Thyroid gland (tissue), 4 donors: ENCODE measurements at regions not wholly inside any gene's neighbourhood (a gene's known extent, or its start where the extent isn't known, plus 50 kb on each side); places are given as distances from the start of the nearest gene placed in this dataset.
"Not testable (repeated sequence)": the region's sequence is repeated elsewhere in the genome, so short reads cannot be mapped to it uniquely, and the experiment has no call there.

ENCODE experiments used
- DNase-seq, 2 donors: peaks; one replicate each; pipeline ENCODE4 v3.0.0-alpha.2; 2019
- H3K27ac ChIP-seq, 3 donors: fragments of 200-600 bp; sonication (generic); 1 replicate in 2 of 3; 2 replicates in 1 of 3; pipeline ENCODE4 v1.5.1; 2016 to 2019; ENCODE audit warnings: mild to moderate bottlenecking in 1 of 3, moderate library complexity in 1 of 3
- H3K27me3 ChIP-seq: fragments of 200-600 bp; sonication (generic); one replicate; pipeline ENCODE4 v1.5.1; 2019
- H3K36me3 ChIP-seq, 2 donors: fragments of 200-600 bp; sonication (generic); one replicate each; pipeline ENCODE4 v1.5.1; 2016 to 2019
- H3K4me1 ChIP-seq, 2 donors: fragments of 200-600 bp; sonication (generic); one replicate each; pipeline ENCODE4 v1.5.1; 2017 to 2019
- H3K4me3 ChIP-seq, 3 donors: fragments of 200-600 bp; sonication (generic); replicated peaks in 1 of 3; 1 replicate in 2 of 3; 2 replicates in 1 of 3; pipeline ENCODE4 v1.5.1; 2016; ENCODE audit warnings: mild to moderate bottlenecking in 1 of 3
- H3K9me3 ChIP-seq: fragments of 200-600 bp; sonication (generic); one replicate; pipeline ENCODE4 v1.5.1; 2017
- CTCF ChIP-seq, 6 experiments: fragments of 200-600 bp in 3 of 6; fragments of 450-650 bp in 3 of 6; sonication (generic) in 3 of 6; IDR thresholded peaks; one replicate each; pipeline ENCODE4 v1.5.1; 2016 to 2019; ENCODE audit warnings: antibody characterized with exemption in 6 of 6, mild to moderate bottlenecking in 2 of 6, inconsistent platforms in 1 of 6, moderate library complexity in 1 of 6
- POLR2A ChIP-seq, 2 donors: fragments of 450-650 bp; IDR thresholded peaks; one replicate each; pipeline ENCODE4 v1.6.1; 2017; ENCODE audit warnings: antibody characterized with exemption in 2 of 2, mild to moderate bottlenecking in 2 of 2, moderate library complexity in 1 of 2
- WGBS, 2 donors: methylation state at CpG; one replicate each; pipeline ENCODE4 v1.1.5; 2017; 5-methylcytosine and 5-hydroxymethylcytosine counted together
- intact Hi-C: fragments of 100-400 bp; cut with DNase I; formaldehyde crosslinking; loops from one replicate; pipeline ENCODE4 v1.15.1; 2023

DNA sequence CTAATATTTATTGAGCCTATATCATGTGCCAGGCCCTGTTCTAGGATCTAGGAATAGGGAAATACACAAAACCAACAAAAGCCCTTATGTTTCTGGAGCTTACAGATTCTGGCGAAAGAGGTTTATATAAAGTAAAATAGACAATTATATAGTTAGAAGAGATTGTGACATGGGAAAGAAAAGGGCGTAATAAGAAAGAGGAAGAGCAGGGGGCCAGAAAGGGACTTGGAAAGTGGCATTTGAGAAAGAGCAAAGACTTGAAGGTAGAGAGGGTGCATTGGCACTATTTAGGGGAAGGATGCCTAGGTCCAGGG lies 322.5 kb upstream of the FAM78B start:
- Histone ChIP-seq H3K36me3 (no peaks in the 10 kb centered on the region), H3K27ac (no peak overlapping the region), H3K4me1 (no peaks in the 10 kb centered on the region), H3K4me3 (no peak overlapping the region), H3K9me3 (no peaks in the 10 kb centered on the region), H3K27me3 (no peaks in the 10 kb centered on the region)
- DNase-seq = no peak
- TF ChIP-seq POLR2A (IDR thresholded peaks at IDR 0.05) = no peak
- no peak for TF ChIP-seq CTCF (IDR thresholded peaks at IDR 0.05)
- 92 to 94% methylated on average over 2 of the region's 2 CpGs for WGBS, 2 donors
- intact Hi-C loops = no loop called here

DNA sequence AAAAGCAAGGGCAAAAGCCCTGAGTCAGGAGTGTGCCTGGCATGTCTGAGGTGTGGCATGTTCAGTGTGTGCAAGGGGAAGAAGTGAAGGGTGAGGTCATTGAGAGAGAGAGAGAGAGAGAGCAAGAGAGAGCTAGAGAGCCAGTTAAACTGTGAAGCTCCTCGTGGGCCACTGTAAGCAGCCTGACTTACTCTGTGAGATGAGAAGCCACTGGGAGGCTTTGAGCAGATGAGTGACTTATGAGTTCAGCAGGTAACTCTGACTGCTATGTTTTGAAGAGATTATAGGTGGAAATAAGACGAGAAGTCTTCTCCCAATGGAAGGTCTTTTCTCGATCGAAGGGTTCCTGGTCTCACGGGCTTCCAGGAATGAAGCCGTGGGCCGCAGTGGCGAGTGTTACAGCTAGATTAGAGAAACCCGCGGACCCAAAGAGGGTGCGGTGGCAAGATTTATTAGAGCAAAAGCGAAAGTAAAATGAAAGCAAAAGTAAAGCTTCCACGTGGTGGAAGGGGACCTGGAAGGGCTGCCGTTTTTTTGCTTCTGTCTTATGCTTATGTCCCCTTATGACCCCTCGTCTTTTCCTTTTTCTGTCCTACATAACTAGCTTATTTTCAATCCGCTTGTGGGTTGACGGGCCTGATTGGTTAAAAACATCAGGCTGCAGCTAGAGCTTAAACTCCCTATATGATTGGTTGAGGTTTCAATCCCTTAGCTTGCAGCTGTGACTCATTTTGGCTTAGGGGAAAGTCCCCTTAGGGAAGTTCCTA lies 323.1 kb upstream of the FAM78B start:
- no peaks in the 10 kb centered on the region for H3K9me3 ChIP-seq

DNA sequence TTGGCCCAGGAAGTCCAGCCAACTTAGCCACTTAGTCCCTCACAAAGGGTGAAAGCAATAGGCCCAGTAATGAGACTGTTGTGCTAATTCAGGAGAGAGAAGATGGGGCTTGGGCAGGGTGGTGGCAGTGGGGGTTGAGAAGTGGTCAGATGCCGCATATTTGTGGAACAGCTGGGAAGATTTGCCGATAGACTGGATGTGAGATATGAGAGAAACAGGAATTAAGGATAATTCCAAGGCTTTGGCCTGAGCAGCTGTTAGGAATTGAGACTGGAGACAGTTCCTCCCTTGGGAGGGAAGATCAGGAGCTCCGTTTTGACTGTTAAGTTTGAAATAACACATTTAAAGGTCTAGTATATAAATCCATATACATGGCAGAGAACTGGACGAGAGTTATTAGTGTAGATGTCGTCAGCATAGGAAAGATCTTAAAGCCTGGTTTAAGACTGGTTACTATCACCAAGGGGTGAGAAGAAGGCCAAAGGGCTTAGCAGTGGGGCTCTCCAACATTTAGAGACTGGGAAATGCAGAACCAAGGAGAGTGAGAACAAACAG lies 323.7 kb upstream of the FAM78B start:
- Histone ChIP-seq H3K4me3 (no peak overlapping the region), H3K27ac (no peak overlapping the region), H3K4me1 (no peaks in the 10 kb centered on the region), H3K9me3 (no peaks in the 10 kb centered on the region), H3K36me3 (no peaks in the 10 kb centered on the region), H3K27me3 (no peaks in the 10 kb centered on the region)
- TF ChIP-seq CTCF (IDR thresholded peaks at IDR 0.05) (no peak), POLR2A (IDR thresholded peaks at IDR 0.05) (no peak)
- intact Hi-C loops = no loop called here
- no peak for DNase-seq
- 61 to 64% methylated on average over 5 of the region's 5 CpGs for WGBS, 2 donors

More for the DNA sequence above, 323.1 kb upstream of the FAM78B start:
- peak in 1 of 2 donors; percentile 3 for DNase-seq
- no peak overlapping the region for H3K27ac ChIP-seq
- H3K4me3 ChIP-seq = no peak overlapping the region
- 78 to 83% methylated on average over 17 of the region's 17 CpGs for WGBS, 2 donors
- intact Hi-C loops = no loop called here
- TF ChIP-seq CTCF (IDR thresholded peaks at IDR 0.05) (no peak), POLR2A (IDR thresholded peaks at IDR 0.05) (no peak)
- no peaks in the 10 kb centered on the region for H3K27me3 ChIP-seq
- H3K36me3 ChIP-seq = no peaks in the 10 kb centered on the region
- no peaks in the 10 kb centered on the region for H3K4me1 ChIP-seq

DNA sequence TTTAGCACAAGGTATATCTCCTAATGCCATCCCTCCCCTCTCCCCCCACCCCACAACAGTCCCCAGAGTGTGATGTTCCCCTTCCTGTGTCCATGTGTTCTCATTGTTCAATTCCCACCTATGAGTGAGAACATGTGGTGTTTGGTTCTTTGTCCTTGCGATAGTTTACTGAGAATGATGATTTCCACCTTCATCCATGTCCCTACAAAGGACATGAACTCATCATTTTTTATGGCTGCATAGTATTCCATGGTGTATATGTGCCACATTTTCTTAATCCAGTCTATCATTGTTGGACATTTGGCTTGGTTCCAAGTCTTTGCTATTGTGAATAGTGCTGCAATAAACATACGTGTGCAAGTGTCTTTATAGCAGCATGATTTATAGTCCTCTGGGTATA lies 327.0 kb upstream of the FAM78B start:
- intact Hi-C loops, H3K36me3 ChIP-seq, H3K9me3 ChIP-seq, DNase-seq, H3K27me3 ChIP-seq, H3K4me3 ChIP-seq, H3K4me1 ChIP-seq, H3K27ac ChIP-seq: not testable (repeated sequence)
- 91 to 94% methylated on average over 2 of the region's 2 CpGs for WGBS, 2 donors

DNA sequence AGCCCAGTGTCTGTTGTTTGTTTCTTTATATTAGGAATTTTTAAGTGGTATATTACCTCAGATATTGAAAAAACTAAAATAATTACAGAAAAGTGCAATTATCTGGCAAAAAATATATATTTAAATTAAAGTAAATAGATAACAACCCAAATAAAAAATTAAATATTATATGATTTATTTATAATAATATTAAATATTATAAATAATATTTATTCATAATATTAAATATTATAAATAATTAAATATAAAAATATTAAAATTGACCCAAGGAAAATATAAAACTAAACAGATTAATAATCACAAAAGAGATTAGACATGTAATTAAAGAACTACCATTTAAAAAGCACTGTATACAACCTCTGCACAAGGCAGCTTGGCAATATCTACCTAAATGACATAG lies 331.9 kb upstream of the POGK start:
- no peaks in the 10 kb centered on the region for H3K27me3 ChIP-seq

More for the DNA sequence above, 331.9 kb upstream of the POGK start:
- DNase-seq = no peak
- Histone ChIP-seq H3K36me3 (no peaks in the 10 kb centered on the region), H3K4me1 (no peaks in the 10 kb centered on the region), H3K9me3 (no peaks in the 10 kb centered on the region), H3K4me3 (no peak overlapping the region), H3K27ac (no peak overlapping the region)
- no peak for TF ChIP-seq POLR2A (IDR thresholded peaks at IDR 0.05)
- no peak for TF ChIP-seq CTCF (IDR thresholded peaks at IDR 0.05)
- intact Hi-C loops = no loop called here
